ENCODE measurements at regions not wholly inside any gene's neighbourhood (a gene's known extent, or its start where the extent isn't known, plus 50 kb on each side); places are given as distances from the start of the nearest gene placed in this dataset.
"Not testable (repeated sequence)": the region's sequence is repeated elsewhere in the genome, so short reads cannot be mapped to it uniquely, and the experiment has no call there.

DNA sequence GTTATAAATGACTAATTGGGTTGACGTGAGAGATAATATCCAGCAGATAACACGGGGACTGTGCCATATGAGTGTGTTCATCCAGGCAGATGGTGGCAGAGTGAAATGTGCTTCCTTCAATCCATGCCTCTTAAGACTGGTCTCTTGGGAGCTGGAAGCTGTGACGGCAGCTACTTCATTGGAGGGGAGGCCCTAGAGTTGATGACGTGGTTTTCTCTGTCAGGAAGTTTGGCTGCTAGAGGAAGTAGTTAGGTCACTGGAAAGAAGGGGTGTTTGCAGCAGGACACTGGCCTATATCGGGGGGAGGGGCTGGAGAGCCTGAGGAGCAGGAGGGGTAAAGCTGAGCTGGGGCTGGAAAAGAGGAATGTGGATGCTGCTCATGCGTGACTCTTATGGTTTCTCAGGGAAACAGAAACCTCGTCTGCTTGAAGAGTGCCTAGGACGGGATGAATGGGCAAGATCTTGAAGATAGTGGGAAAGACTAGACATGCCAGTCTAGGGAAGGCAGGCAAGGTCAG, 3051.6 kb downstream of the RPIA start:
- H3K79me2 ChIP-seq (ENCODE audit: control insufficient read depth, low read length); H3K36me3 ChIP-seq (ENCODE audit: control insufficient read depth, low read length); H3K9me2 ChIP-seq (replicated peaks; ENCODE audit: control insufficient read depth, low read length); H3K4me3 ChIP-seq (ENCODE audit: low read length); H3K4me1 ChIP-seq (ENCODE audit: control insufficient read depth, low read length); H3K9me3 ChIP-seq (ENCODE audit: control insufficient read depth, insufficient read depth, low read length); H3K27me3 ChIP-seq (ENCODE audit: control insufficient read depth, low read length); H3F3A ChIP-seq (ENCODE audit: control insufficient read depth, insufficient read depth); H3K4me2 ChIP-seq (ENCODE audit: low read length); H3K27ac ChIP-seq (ENCODE audit: low read depth, low read length); H4K20me1 ChIP-seq (ENCODE audit: control insufficient read depth, insufficient read depth, low read depth, low read length): not testable (repeated sequence)

DNA sequence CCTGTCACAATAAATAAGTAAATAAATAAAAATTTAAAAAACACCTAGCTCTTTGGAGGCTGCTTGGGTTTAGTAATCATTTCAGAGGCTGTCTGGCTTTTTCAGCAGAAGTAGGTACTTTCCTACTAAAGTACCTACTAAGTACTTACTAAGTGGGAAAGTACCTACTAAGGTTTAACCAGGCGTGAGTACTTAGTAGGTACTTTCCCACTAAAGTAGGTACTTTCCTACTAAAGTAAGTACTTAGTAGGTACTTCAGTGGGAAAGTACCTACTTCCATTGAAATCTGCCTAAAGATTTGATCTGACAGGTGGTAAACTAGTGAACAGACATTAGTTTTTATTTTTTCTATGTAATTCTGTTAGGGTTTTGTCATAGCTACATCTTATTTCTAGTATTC, 3052.4 kb downstream of the RPIA start:
- not testable (repeated sequence) for H3K27ac ChIP-seq (ENCODE audit: low read depth, low read length); H3K4me3 ChIP-seq (ENCODE audit: low read length); H3K27me3 ChIP-seq (ENCODE audit: control insufficient read depth, low read length); H3K79me2 ChIP-seq (ENCODE audit: control insufficient read depth, low read length); H3K4me2 ChIP-seq (ENCODE audit: low read length); H4K20me1 ChIP-seq (ENCODE audit: control insufficient read depth, insufficient read depth, low read depth, low read length); H3F3A ChIP-seq (ENCODE audit: control insufficient read depth, insufficient read depth); H3K9me2 ChIP-seq (replicated peaks; ENCODE audit: control insufficient read depth, low read length); H3K9me3 ChIP-seq (ENCODE audit: control insufficient read depth, insufficient read depth, low read length); H3K36me3 ChIP-seq (ENCODE audit: control insufficient read depth, low read length); H3K4me1 ChIP-seq (ENCODE audit: control insufficient read depth, low read length)

DNA sequence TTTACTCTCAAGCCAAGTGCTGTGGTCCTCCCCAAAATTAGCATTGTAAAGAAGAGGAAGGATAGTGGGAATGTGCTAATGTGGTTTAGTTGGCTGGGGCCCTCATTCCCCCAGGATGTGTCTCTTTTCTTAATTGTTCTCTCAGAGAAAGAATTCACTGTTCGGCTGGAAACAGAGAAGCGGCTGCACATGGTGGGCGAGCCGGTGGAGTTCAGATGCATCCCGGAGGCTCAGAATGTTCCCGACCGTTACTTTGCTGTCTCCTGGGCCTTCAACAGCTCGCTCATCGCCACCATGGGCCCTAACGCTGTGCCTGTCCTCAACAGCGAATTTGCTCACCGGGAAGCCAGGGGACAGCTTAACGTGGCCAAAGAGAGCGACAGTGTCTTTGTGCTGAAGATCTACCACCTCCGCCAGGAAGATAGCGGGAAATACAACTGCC, 3053.2 kb downstream of the RPIA start:
- H3K36me3 ChIP-seq (ENCODE audit: control insufficient read depth, low read length); H3K4me2 ChIP-seq (ENCODE audit: low read length); H3K27me3 ChIP-seq (ENCODE audit: control insufficient read depth, low read length); H3K79me2 ChIP-seq (ENCODE audit: control insufficient read depth, low read length); H4K20me1 ChIP-seq (ENCODE audit: control insufficient read depth, insufficient read depth, low read depth, low read length); H3K27ac ChIP-seq (ENCODE audit: low read depth, low read length); H3F3A ChIP-seq (ENCODE audit: control insufficient read depth, insufficient read depth); H3K9me2 ChIP-seq (replicated peaks; ENCODE audit: control insufficient read depth, low read length); H3K4me1 ChIP-seq (ENCODE audit: control insufficient read depth, low read length); H3K9me3 ChIP-seq (ENCODE audit: control insufficient read depth, insufficient read depth, low read length); H3K4me3 ChIP-seq (ENCODE audit: low read length): not testable (repeated sequence)

DNA sequence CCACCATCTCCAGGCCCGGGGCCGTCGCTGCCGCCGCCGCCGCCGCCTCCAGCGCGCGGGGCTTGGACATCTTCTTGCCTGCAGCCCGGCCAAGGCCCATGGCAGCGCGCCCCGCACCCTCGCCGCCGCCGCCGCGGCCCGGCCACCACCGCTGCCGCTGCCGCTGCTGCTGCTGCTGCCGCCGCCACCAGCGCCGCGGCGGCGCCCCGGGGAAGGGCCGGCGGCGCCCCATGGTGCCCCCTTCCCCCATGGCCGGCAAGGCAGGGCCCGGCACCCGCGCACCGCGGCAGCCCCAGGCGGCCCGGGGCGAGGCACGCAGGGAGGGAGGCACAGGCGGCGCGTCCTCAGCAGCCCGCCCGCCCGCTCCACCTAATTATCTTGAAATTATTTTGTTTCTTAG, 3057.4 kb downstream of the RPIA start:
- H3K4me3 ChIP-seq (ENCODE audit: low read length): no peak overlapping the region
- H3F3A ChIP-seq (ENCODE audit: control insufficient read depth, insufficient read depth): no peaks in the 10 kb centered on the region
- H4K20me1 ChIP-seq (ENCODE audit: control insufficient read depth, insufficient read depth, low read depth, low read length): no peaks in the 10 kb centered on the region
- H3K27ac ChIP-seq (ENCODE audit: low read depth, low read length): no peak overlapping the region
- no peaks in the 10 kb centered on the region for H3K4me1 ChIP-seq (ENCODE audit: control insufficient read depth, low read length)
- no peaks in the 10 kb centered on the region for H3K27me3 ChIP-seq (ENCODE audit: control insufficient read depth, low read length)
- H3K36me3 ChIP-seq (ENCODE audit: control insufficient read depth, low read length): no peaks in the 10 kb centered on the region
- H3K9me3 ChIP-seq (ENCODE audit: control insufficient read depth, insufficient read depth, low read length): no peaks in the 10 kb centered on the region
- H3K79me2 ChIP-seq (ENCODE audit: control insufficient read depth, low read length): no peaks in the 10 kb centered on the region
- H3K4me2 ChIP-seq (ENCODE audit: low read length): no peak overlapping the region
- no peaks in the 10 kb centered on the region for H3K9me2 ChIP-seq (replicated peaks; ENCODE audit: control insufficient read depth, low read length)
- no peak for TF ChIP-seq EZH2phosphoT487 (IDR thresholded peaks at IDR 0.05; ENCODE audit: borderline replicate concordance, low read length)

DNA sequence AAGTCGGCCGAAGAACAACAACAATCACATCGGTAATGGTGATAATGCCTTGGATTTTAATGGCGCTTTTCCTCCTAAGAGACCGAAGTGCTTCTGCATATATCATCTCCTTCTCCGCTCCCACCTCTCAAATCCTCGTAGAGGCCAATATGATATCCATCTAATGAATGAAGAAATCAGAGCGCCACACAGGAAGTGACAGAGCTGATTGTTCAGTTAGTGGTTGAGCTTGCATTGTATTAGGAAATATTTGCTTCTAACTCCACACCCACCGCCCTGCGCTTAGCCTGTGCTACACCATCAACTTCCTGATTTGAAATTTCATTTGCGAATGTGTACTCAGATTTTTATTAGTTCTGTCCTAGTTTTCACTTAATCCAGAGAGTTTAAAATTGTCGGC, 3058.2 kb downstream of the RPIA start:
- not testable (repeated sequence) for H3K27ac ChIP-seq (ENCODE audit: low read depth, low read length); H3F3A ChIP-seq (ENCODE audit: control insufficient read depth, insufficient read depth); H3K4me3 ChIP-seq (ENCODE audit: low read length); H3K4me1 ChIP-seq (ENCODE audit: control insufficient read depth, low read length); H4K20me1 ChIP-seq (ENCODE audit: control insufficient read depth, insufficient read depth, low read depth, low read length); H3K4me2 ChIP-seq (ENCODE audit: low read length); H3K9me2 ChIP-seq (replicated peaks; ENCODE audit: control insufficient read depth, low read length); H3K79me2 ChIP-seq (ENCODE audit: control insufficient read depth, low read length); H3K27me3 ChIP-seq (ENCODE audit: control insufficient read depth, low read length); H3K9me3 ChIP-seq (ENCODE audit: control insufficient read depth, insufficient read depth, low read length); H3K36me3 ChIP-seq (ENCODE audit: control insufficient read depth, low read length)

DNA sequence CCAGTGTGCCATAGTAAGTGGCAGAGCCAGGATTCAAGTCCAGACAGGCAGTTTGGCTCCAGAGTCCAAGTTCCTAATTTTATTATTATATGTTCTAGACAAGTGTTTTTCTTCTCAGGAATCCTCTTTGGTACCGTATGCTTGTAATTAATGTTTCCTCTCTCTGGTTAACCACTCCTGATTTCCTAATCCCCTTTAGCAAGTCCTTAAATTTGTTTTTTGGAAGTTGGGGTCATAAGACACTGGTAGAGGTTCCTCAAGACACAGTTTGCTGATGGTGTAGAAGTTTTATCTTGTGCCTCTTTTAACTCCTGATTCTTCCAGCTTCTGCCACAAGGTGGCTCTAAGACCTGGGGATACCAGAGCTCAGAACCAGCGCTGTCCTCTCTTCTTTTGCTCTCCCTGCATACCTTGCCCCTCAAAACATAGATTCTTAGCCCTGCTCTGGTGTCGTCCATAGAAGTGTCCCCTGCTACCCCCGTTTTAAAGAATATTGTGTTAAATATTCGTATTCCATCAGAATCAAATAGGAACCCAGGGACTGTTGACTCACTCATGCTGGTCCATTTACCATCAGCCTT, 3068.0 kb downstream of the RPIA start:
- H3K27me3 ChIP-seq (ENCODE audit: control insufficient read depth, low read length); H3K79me2 ChIP-seq (ENCODE audit: control insufficient read depth, low read length); H4K20me1 ChIP-seq (ENCODE audit: control insufficient read depth, insufficient read depth, low read depth, low read length); H3K9me2 ChIP-seq (replicated peaks; ENCODE audit: control insufficient read depth, low read length); H3K36me3 ChIP-seq (ENCODE audit: control insufficient read depth, low read length); H3F3A ChIP-seq (ENCODE audit: control insufficient read depth, insufficient read depth); H3K27ac ChIP-seq (ENCODE audit: low read depth, low read length); H3K4me2 ChIP-seq (ENCODE audit: low read length); H3K9me3 ChIP-seq (ENCODE audit: control insufficient read depth, insufficient read depth, low read length); H3K4me1 ChIP-seq (ENCODE audit: control insufficient read depth, low read length); H3K4me3 ChIP-seq (ENCODE audit: low read length): not testable (repeated sequence)

DNA sequence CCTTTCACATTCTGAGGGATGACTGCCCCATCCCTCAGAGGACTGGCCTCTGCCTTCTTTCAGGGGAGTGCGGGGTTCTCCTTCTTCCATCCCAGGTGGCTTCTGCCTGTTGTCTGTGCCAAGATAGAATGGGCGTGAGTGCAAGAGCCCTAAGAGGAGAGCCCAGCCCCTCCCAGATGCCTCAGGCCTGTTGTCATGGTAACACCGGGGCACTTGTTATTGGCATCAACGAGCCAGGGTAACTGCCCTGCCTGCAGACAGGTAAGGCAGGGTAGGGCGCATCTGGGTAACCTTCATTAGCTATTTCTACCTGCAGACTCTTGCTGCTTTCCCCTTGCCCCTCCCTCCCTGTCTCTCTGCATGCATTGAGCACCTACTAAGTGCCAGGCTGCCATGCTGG, 3069.2 kb downstream of the RPIA start:
- H3K36me3 ChIP-seq (ENCODE audit: control insufficient read depth, low read length); H3K4me2 ChIP-seq (ENCODE audit: low read length); H3F3A ChIP-seq (ENCODE audit: control insufficient read depth, insufficient read depth); H3K27me3 ChIP-seq (ENCODE audit: control insufficient read depth, low read length); H3K9me2 ChIP-seq (replicated peaks; ENCODE audit: control insufficient read depth, low read length); H3K79me2 ChIP-seq (ENCODE audit: control insufficient read depth, low read length); H3K4me3 ChIP-seq (ENCODE audit: low read length); H3K27ac ChIP-seq (ENCODE audit: low read depth, low read length); H3K9me3 ChIP-seq (ENCODE audit: control insufficient read depth, insufficient read depth, low read length); H3K4me1 ChIP-seq (ENCODE audit: control insufficient read depth, low read length); H4K20me1 ChIP-seq (ENCODE audit: control insufficient read depth, insufficient read depth, low read depth, low read length): not testable (repeated sequence)

DNA sequence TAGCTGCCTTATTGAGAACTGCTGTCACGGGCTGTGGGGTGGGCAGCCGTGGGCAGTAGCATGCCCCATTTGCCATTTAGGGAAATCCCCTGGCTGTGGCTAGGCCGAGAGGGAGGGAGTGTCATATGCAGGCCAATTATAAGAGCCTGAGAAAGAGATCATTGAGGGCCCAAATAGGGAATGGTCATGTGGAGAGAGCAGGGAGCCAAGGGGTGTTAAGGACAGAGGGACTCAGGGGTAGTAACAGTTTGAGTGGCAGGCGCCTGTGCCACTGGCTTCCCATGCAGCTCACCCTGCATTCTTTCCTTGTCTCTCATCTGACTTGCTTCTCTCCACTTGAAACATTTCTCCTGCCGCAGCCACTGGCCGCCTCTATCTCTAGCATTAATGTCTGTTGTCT, 3070.8 kb downstream of the RPIA start:
- not testable (repeated sequence) for H3K9me3 ChIP-seq (ENCODE audit: control insufficient read depth, insufficient read depth, low read length); H3K4me1 ChIP-seq (ENCODE audit: control insufficient read depth, low read length)

More for the DNA sequence above, 3070.8 kb downstream of the RPIA start:
- not testable (repeated sequence) for H3K27me3 ChIP-seq (ENCODE audit: control insufficient read depth, low read length); H3K36me3 ChIP-seq (ENCODE audit: control insufficient read depth, low read length); H3K27ac ChIP-seq (ENCODE audit: low read depth, low read length); H3K4me3 ChIP-seq (ENCODE audit: low read length); H4K20me1 ChIP-seq (ENCODE audit: control insufficient read depth, insufficient read depth, low read depth, low read length); H3K9me2 ChIP-seq (replicated peaks; ENCODE audit: control insufficient read depth, low read length); H3F3A ChIP-seq (ENCODE audit: control insufficient read depth, insufficient read depth); H3K4me2 ChIP-seq (ENCODE audit: low read length); H3K79me2 ChIP-seq (ENCODE audit: control insufficient read depth, low read length)

All from DOHH2 (cell line).